Progenitor cell of endocrine pancreas (in vitro differentiated cells): ENCODE measurements at regions not wholly inside any gene's neighbourhood (a gene's known extent, or its start where the extent isn't known, plus 50 kb on each side); places are given as distances from the start of the nearest gene placed in this dataset.

ENCODE experiments used
- DNase-seq: peaks from one replicate; pipeline ENCODE4 v3.0.0; 2021; ENCODE audit warnings: low spot score; ENCODE audit not compliant: unreplicated experiment
- H3K27ac Mint-ChIP-seq: 2 replicates; pipeline ENCODE4 v1.8.0; 2021; ENCODE audit warnings: mild to moderate bottlenecking, moderate library complexity, mixed read lengths
- H3K27me3 Mint-ChIP-seq: 2 replicates; pipeline ENCODE4 v1.8.0; 2021; ENCODE audit warnings: mixed read lengths
- H3K36me3 Mint-ChIP-seq: 2 replicates; pipeline ENCODE4 v1.8.0; 2022; ENCODE audit warnings: mixed read lengths; ENCODE audit not compliant: insufficient read depth
- H3K4me1 Mint-ChIP-seq: 2 replicates; pipeline ENCODE4 v1.8.0; 2021; ENCODE audit warnings: low read depth, mixed read lengths
- H3K4me3 Mint-ChIP-seq: 2 replicates; pipeline ENCODE4 v1.8.0; 2021; ENCODE audit warnings: low read depth, mild to moderate bottlenecking, moderate library complexity, mixed read lengths
- H3K9me3 Mint-ChIP-seq: 2 replicates; pipeline ENCODE4 v1.8.0; 2021; ENCODE audit warnings: low read depth, mixed read lengths
- CTCF ChIP-seq: fragments of 200-600 bp; sonication (generic); IDR thresholded peaks from one replicate; pipeline ENCODE4 v1.5.0; 2021; ENCODE audit warnings: antibody characterized with exemption, mild to moderate bottlenecking; ENCODE audit not compliant: unreplicated experiment

GRCh38 chr2:116141891-116142474, 1672.5 kb upstream of the DDX18 start:
- H3K4me3 Mint-ChIP-seq, result no peak overlapping the region
- no peak for TF ChIP-seq CTCF
- no peaks in the 10 kb centered on the region for H3K36me3 Mint-ChIP-seq
- H3K9me3 Mint-ChIP-seq, result no peaks in the 10 kb centered on the region
- no peak for DNase-seq
- H3K27ac Mint-ChIP-seq, result no peak overlapping the region
- no peaks in the 10 kb centered on the region for H3K27me3 Mint-ChIP-seq
- peaks cover 15% of the 10 kb centered on the region for H3K4me1 Mint-ChIP-seq

DNA sequence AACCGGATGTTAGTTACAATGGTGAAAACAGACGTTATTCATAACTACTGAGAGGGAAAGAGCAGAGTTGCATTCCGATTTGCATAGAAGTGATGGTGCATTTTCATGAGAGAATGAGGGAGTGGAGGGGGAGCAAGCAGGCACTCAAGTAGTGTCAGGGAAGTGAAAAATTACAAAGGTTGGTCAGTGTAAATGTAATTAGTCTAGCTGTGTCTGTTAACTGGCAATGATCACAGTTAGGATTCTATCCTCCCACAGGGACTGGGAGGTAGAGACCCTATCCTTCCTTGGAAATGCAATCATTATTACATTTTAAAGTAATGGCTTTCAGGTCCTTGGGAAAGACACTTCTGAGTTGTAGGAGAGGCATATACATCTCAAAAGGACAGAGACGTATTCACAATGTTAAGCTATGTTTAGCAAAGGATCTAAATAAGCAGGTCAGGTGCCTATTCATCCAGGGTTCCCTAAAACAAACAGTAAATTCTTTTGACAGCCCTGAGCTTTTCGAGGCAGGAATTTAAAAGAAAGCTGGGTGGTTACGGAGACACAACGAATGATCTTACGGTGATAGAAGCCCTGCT, 1671.8 kb upstream of the DDX18 start:
- H3K4me3 Mint-ChIP-seq, result no peak overlapping the region
- H3K27ac Mint-ChIP-seq, result no peak overlapping the region
- H3K9me3 Mint-ChIP-seq, result no peaks in the 10 kb centered on the region
- H3K4me1 Mint-ChIP-seq, result peaks cover 15% of the 10 kb centered on the region
- no peak for TF ChIP-seq CTCF
- no peaks in the 10 kb centered on the region for H3K36me3 Mint-ChIP-seq
- DNase-seq, result no peak
- no peaks in the 10 kb centered on the region for H3K27me3 Mint-ChIP-seq

DNA sequence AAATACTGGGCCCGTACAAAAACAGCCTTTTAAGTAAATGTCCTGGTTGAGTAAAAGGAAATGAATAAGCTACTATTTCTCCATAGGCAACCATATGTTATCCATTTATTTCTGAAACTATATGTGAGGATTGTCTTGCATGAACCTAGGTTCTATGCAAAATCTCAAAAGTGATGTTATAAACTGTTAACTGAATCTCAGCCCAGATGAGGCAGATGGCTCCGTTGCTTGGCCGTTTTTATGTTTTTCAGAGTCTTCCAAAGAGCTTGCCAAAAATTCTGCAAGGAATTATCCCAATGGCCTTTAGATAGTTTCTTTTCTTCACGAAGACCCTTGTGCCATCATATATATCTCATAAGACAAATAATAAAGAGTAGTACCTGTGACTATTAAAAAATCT, 1669.5 kb upstream of the DDX18 start:
- H3K9me3 Mint-ChIP-seq, result no peaks in the 10 kb centered on the region
- no peak for DNase-seq
- TF ChIP-seq CTCF, result no peak
- H3K36me3 Mint-ChIP-seq, result no peaks in the 10 kb centered on the region
- H3K27me3 Mint-ChIP-seq, result no peaks in the 10 kb centered on the region
- H3K4me1 Mint-ChIP-seq, result peaks cover 18% of the 10 kb centered on the region
- no peak overlapping the region for H3K27ac Mint-ChIP-seq
- no peak overlapping the region for H3K4me3 Mint-ChIP-seq

DNA sequence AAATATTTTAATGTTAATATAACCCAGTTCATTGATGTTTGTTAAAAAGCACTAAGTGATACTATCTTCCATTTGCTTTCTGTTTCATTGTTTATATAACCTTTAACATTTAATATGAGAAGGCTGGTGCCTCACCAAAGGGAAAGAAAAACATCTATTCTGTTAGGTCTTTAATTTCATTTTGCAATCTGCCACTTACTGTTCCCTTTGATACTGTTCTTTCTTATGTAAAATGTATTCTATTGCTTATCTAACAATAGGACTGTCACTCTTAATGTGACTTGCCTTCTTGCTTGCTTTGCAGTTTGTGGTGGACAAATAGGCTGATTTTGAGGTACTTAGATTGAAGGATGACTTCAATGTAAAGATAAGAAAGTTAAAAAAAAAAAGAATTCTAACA, 1666.1 kb upstream of the DDX18 start:
- H3K27ac Mint-ChIP-seq, result no peak overlapping the region
- H3K36me3 Mint-ChIP-seq, result peaks cover 1% of the 10 kb centered on the region
- no peak for DNase-seq
- H3K27me3 Mint-ChIP-seq, result no peaks in the 10 kb centered on the region
- TF ChIP-seq CTCF, result no peak
- peaks cover 9% of the 10 kb centered on the region for H3K9me3 Mint-ChIP-seq
- peaks cover 3% of the 10 kb centered on the region for H3K4me1 Mint-ChIP-seq
- no peak overlapping the region for H3K4me3 Mint-ChIP-seq

DNA sequence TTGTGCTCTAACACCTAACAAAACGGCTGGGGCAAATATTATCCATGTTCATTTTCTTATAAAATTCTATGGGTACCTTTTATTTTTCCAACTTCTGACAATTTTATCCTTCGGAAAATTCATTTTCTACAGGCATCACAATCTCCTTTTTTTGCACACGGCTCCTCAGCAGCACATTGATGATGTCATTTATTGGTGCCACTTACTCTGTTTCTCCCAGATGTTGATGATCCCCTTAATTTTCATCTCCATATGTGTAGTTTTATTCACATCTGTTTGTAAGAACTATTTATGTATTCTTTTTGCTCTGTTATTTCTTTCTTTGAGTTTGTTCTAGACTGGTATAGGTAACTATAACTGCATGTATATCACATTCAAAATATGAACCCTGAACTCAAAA, 1660.8 kb upstream of the DDX18 start:
- DNase-seq, result no peak
- Mint-ChIP-seq H3K27me3 (no peaks in the 10 kb centered on the region), H3K36me3 (peaks cover 1% of the 10 kb centered on the region), H3K4me3 (no peak overlapping the region), H3K4me1 (no peaks in the 10 kb centered on the region), H3K27ac (no peak overlapping the region), H3K9me3 (peaks cover 23% of the 10 kb centered on the region)
- no peak for TF ChIP-seq CTCF
